Natural killer cell treated with Interleukin-12 subunit alpha and Interleukin-12 subunit beta and Interleukin-15 and Interleukin-18, amount 100 ng/mL, for 72 hours (primary cell): ENCODE measurements at regions not wholly inside any gene's neighbourhood (a gene's known extent, or its start where the extent isn't known, plus 50 kb on each side); places are given as distances from the start of the nearest gene placed in this dataset.

Experiments used
- ATAC-seq, 2 donors: fragments of 150-1000 bp; cut with Tn5 transposase in 1 of 2; sonication (Bioruptor Pico), chemical (Tn5 transposase) in 1 of 2; 2 replicates each; pipeline ENCODE4 v1.10.0; 2021
- DNase-seq: peaks from one replicate; pipeline ENCODE4 v3.0.0; 2022; ENCODE audit warnings: low spot score
- H3K27ac Mint-ChIP-seq, 2 donors: 1 replicate in 1 of 2; 2 replicates in 1 of 2; pipeline ENCODE4 v1.8.0; 2022; ENCODE audit warnings: mixed read lengths in 2 of 2, mild to moderate bottlenecking in 1 of 2, moderate library complexity in 1 of 2
- H3K27me3 Mint-ChIP-seq, 2 donors: 1 replicate in 1 of 2; 2 replicates in 1 of 2; pipeline ENCODE4 v1.8.0; 2022; ENCODE audit warnings: mixed read lengths in 2 of 2
- H3K36me3 Mint-ChIP-seq: one replicate; pipeline ENCODE4 v1.8.0; 2022; ENCODE audit warnings: mixed read lengths
- H3K4me1 Mint-ChIP-seq, 2 donors: 1 replicate in 1 of 2; 2 replicates in 1 of 2; pipeline ENCODE4 v1.8.0; 2022; ENCODE audit warnings: low read depth in 2 of 2, mixed read lengths in 2 of 2, mild to moderate bottlenecking in 1 of 2
- H3K4me3 Mint-ChIP-seq: one replicate; pipeline ENCODE4 v1.8.0; 2022; ENCODE audit warnings: mixed read lengths
- H3K9me3 Mint-ChIP-seq: 2 replicates; pipeline ENCODE4 v1.8.0; 2022; ENCODE audit warnings: mixed read lengths

DNA sequence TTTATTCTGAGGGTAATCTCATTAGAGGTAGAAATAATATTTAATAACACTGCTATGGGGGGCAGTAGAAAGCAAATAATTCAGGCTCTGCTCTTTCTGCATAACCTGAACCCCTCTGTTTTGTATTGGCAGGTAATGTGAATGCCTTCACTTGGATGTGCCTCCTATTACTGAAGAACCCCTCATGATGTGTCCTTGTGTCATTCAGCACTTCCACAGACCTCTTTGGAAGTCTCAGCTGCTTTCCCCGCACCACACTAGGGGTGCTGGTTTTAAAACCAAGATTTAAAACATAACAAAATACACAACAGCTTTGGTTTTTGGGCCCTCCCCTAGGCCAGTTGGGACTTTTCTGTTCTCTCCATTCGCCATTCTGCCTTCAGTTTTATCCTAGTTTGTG lies 281.7 kb upstream of the MC4R start:
- ATAC-seq (no peak), DNase-seq (no peak)
- peaks cover 12% of the 10 kb centered on the region for H3K9me3 Mint-ChIP-seq
- H3K4me3 Mint-ChIP-seq = no peak overlapping the region
- no peaks in the 10 kb centered on the region for H3K4me1 Mint-ChIP-seq
- no peaks in the 10 kb centered on the region for H3K36me3 Mint-ChIP-seq
- no peaks in the 10 kb centered on the region for H3K27me3 Mint-ChIP-seq
- H3K27ac Mint-ChIP-seq = no peak overlapping the region

DNA sequence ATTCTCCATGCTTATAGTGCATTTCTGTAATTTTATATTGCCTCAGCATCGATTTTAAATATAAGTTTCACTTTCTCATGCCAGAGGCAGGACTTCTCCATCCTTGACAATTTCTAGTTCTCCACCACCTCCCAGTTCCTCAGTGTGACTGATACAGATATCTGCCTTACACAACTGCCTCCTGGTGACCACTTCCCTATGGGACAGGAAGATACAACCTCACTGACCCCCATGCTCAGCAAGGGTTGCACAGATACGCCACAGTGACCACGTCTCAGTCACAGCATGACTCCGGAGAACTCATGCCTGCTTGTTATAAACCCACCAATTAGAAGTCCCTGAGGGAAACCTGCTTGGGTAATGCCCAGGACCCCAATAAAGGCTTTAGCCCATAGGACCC lies 284.0 kb upstream of the MC4R start:
- peaks cover 15% of the 10 kb centered on the region for H3K9me3 Mint-ChIP-seq
- DNase-seq (no peak), ATAC-seq (peak in 1 of 2 donors; percentile 46)
- no peak overlapping the region for H3K27ac Mint-ChIP-seq
- no peaks in the 10 kb centered on the region for H3K27me3 Mint-ChIP-seq
- H3K4me1 Mint-ChIP-seq = no peaks in the 10 kb centered on the region
- no peaks in the 10 kb centered on the region for H3K36me3 Mint-ChIP-seq
- H3K4me3 Mint-ChIP-seq = no peak overlapping the region

DNA sequence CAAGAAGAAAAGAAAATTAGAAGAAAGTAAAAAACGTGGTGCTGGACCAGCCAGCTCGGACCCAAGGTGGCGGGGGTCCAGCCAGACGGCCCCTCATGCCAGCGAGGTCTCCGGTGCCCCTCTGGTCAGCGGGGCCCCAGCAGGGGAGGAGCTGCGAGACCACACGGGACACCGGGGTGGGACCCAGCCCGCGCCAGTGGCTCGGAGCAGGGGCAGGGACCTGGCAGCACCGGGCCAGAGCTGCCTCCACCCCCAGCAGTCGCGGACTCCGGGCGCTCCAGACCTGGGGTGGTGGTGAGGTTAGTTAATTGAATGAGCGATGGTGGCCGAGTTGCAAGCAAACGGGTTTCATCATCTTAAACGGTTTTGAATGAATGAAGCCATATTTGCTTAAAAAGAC lies 289.9 kb upstream of the MC4R start:
- H3K27ac Mint-ChIP-seq = no peak overlapping the region
- no peaks in the 10 kb centered on the region for H3K36me3 Mint-ChIP-seq
- H3K9me3 Mint-ChIP-seq = peaks cover 14% of the 10 kb centered on the region
- no peak overlapping the region for H3K4me3 Mint-ChIP-seq
- DNase-seq (no peak), ATAC-seq (no peak)
- H3K4me1 Mint-ChIP-seq = no peaks in the 10 kb centered on the region
- no peaks in the 10 kb centered on the region for H3K27me3 Mint-ChIP-seq

DNA sequence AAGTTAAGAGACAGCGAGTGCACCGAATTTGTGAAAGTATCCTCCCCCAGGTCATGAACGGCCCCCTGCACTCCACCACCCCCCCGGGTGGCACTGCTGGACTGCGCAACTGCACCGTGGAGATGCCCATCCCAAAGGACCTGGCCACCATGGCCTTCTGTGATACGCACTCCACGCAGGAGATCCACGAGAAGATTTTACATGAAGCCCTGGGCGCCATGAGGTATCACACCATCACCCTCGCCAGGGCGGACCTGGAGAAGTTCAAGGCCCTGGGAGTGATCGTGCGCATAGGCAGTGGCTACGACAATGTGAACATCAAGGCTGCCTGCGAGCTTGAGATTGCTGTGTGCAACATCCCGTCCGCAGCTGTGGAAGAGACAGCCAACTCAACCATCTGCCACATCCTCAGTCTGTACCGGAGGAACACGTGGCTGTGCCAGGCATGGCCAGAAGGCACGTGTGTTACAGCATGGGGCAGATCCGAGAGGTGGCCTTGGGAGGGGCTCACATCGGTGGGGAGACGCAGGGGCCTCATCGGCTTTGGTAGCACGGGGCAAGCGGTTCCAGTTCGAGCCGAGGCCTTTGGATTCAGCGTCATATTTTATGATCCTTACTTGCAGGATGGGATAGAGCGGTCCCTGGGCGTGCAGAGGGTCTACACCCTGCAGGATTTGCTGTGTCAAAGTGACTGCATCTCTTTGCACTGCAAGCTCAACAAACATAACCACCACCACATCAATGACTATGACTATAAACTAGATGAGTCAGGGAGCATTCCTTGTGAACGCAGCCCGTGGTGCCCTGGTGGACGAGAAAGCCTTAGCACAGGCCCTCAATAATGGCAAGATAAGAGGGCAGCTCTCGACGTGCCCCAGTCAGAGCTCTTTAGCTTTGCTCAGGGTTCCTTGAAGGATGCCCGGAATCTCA lies 290.8 kb upstream of the MC4R start:
- no peaks in the 10 kb centered on the region for H3K36me3 Mint-ChIP-seq
- peaks cover 14% of the 10 kb centered on the region for H3K9me3 Mint-ChIP-seq
- no peak overlapping the region for H3K4me3 Mint-ChIP-seq
- no peaks in the 10 kb centered on the region for H3K27me3 Mint-ChIP-seq
- H3K4me1 Mint-ChIP-seq = no peaks in the 10 kb centered on the region
- no peak overlapping the region for H3K27ac Mint-ChIP-seq
- no peak for ATAC-seq
- no peak for DNase-seq

DNA sequence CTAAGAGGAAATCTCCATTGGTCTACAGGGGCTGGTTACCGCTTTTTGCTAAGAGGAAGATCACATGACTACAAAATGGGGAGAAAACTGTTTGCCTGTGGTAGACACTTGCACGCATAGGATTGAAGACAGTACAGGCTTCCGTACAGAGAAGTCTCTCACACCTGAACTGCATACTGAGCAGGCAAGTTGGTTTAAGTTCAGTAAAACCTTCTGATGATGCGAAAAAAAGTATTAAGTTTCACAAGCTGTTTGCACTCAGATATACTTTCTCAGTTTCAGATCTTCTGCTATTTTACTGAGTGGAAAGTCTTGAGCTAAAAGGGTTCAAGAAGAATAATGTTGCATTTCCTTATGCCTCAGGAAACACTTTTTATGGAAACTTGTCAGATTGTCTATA lies 292.2 kb upstream of the MC4R start:
- no peak for ATAC-seq
- no peak for DNase-seq
- Mint-ChIP-seq H3K36me3 (no peaks in the 10 kb centered on the region), H3K27ac (no peak overlapping the region), H3K9me3 (peaks cover 9% of the 10 kb centered on the region), H3K4me1 (no peaks in the 10 kb centered on the region), H3K27me3 (no peaks in the 10 kb centered on the region), H3K4me3 (no peak overlapping the region)

DNA sequence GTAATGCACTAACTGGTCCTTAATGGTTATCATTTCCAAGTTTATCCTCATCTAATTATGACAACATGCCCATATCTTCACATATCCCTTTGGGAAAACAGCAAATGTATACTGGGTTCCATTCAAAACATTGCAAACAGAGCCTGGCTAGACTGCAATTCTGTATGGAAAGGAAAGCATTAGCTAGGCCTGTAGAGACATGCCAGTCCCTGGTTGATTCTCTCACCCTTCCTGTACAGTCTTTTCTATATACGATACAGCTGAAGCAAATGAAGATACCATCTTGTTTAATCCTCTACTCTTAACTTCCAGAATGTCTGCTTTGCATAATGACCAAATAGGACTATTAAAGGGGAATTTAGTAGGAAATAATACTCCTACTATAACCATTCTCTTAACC lies 294.4 kb upstream of the MC4R start:
- Mint-ChIP-seq H3K4me1 (no peaks in the 10 kb centered on the region), H3K9me3 (peaks cover 7% of the 10 kb centered on the region), H3K36me3 (no peaks in the 10 kb centered on the region), H3K27me3 (no peaks in the 10 kb centered on the region), H3K4me3 (no peak overlapping the region), H3K27ac (no peak overlapping the region)
- DNase-seq (no peak), ATAC-seq (no peak)

DNA sequence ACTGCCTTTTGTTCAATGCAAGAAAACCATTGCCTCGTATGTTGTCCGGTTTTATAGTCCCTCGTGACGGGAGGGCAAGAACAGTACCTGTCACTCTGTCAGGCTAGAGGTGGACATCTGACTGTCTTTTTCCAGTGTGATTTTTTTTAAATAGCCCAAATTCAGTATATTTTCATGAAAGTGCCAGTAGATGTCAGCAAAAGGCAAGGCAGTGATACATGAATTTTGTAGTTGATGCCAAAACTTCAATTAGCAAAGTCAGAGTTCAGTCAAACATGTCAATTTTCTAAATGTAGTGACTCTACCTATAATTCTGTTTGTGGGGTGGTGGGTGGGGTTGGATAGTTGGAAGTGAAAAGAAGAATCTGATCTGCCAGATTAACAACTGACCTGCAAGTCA lies 296.0 kb upstream of the MC4R start:
- DNase-seq (no peak), ATAC-seq (no peak)
- H3K4me1 Mint-ChIP-seq = no peaks in the 10 kb centered on the region
- H3K27me3 Mint-ChIP-seq = no peaks in the 10 kb centered on the region
- no peak overlapping the region for H3K27ac Mint-ChIP-seq
- no peak overlapping the region for H3K4me3 Mint-ChIP-seq
- H3K36me3 Mint-ChIP-seq = no peaks in the 10 kb centered on the region
- peaks cover 7% of the 10 kb centered on the region for H3K9me3 Mint-ChIP-seq

DNA sequence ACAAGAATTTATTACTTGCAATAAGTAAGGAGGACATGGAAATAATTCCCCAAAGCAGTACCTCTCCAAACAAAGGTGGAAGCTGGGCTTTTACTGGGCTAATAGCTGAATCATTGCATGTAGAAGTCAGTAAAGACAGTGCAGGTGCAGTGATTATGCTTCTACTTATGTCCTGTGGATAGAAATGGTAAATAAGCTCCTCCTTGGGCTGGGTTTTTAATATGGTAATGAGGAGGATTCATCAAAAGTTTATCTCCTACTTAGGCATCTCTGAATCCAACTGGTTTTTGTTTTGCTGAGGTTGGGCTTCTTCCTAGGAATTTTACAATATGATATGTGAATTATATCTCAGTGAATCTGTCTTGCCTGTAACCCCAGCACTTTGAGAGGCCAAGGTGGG lies 297.4 kb upstream of the MC4R start:
- DNase-seq (no peak), ATAC-seq (no peak)
- Mint-ChIP-seq H3K36me3 (no peaks in the 10 kb centered on the region), H3K27me3 (no peaks in the 10 kb centered on the region), H3K27ac (no peak overlapping the region), H3K9me3 (no peaks in the 10 kb centered on the region), H3K4me3 (no peak overlapping the region), H3K4me1 (no peaks in the 10 kb centered on the region)

DNA sequence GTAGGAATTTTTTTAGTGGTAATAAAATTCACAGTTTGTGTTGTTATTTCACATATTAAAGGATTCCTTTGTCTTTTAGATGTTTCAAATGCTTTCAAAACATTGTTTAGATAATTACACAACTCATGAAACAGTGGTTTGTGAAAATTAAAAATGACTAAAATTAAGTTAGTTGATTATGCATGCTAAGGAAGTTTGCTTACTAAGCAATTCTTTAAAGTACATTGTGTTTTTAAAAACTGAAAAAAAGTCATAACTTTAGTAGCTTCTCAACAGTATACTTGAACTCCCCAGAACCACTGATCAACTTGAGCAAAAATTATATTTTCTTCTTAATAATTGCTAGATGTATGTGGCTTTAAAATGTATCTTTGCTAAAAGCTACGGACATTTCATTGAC lies 298.4 kb upstream of the MC4R start:
- H3K27ac Mint-ChIP-seq = no peak overlapping the region
- peaks cover 3% of the 10 kb centered on the region for H3K9me3 Mint-ChIP-seq
- no peaks in the 10 kb centered on the region for H3K27me3 Mint-ChIP-seq
- H3K36me3 Mint-ChIP-seq = no peaks in the 10 kb centered on the region
- DNase-seq (no peak), ATAC-seq (no peak)
- no peak overlapping the region for H3K4me3 Mint-ChIP-seq
- no peaks in the 10 kb centered on the region for H3K4me1 Mint-ChIP-seq

DNA sequence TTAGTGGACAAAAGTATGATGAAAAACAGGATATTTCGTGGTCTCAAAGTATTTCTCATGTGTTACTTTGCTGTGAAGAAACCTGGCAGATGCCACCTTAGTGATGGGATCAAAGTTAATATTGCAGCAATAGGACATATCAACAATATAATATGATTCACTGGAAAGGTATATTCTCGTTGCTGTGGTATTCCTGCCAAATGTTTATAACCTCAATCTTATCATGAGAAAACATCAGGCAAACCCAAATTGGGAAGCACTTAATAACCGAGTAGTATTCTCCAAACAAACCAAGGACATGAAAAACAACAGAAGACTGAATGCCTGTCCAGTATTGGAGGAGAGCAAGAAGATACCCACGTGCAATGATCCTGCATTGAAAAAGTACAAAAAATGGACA lies 302.6 kb upstream of the MC4R start:
- H3K4me3 Mint-ChIP-seq = no peak overlapping the region
- no peaks in the 10 kb centered on the region for H3K4me1 Mint-ChIP-seq
- H3K27ac Mint-ChIP-seq = no peak overlapping the region
- no peak for ATAC-seq
- H3K27me3 Mint-ChIP-seq = no peaks in the 10 kb centered on the region
- H3K36me3 Mint-ChIP-seq = no peaks in the 10 kb centered on the region
- peaks cover 3% of the 10 kb centered on the region for H3K9me3 Mint-ChIP-seq
- DNase-seq = no peak

DNA sequence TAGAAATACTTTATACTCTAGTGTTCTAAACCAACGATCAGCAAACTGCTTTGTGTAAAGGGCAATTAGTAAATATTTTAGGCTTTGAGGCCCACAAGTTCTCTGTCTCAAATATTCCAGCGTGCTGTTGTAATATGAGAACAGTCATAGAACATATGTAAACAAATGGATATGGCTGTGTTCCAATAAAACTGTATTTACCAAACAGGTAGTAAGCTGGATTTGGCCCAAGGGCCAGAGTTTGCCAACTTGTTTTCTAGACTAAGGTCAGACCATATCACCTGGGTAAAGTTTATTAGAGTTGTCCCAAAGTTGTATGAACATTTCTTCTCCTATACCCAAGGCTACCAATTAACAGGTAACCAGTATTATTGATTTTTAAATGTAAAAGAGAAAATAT lies 303.2 kb upstream of the MC4R start:
- H3K4me3 Mint-ChIP-seq = no peak overlapping the region
- ATAC-seq (no peak), DNase-seq (no peak)
- H3K9me3 Mint-ChIP-seq = peaks cover 3% of the 10 kb centered on the region
- H3K27me3 Mint-ChIP-seq = no peaks in the 10 kb centered on the region
- H3K4me1 Mint-ChIP-seq = no peaks in the 10 kb centered on the region
- no peak overlapping the region for H3K27ac Mint-ChIP-seq
- H3K36me3 Mint-ChIP-seq = no peaks in the 10 kb centered on the region

DNA sequence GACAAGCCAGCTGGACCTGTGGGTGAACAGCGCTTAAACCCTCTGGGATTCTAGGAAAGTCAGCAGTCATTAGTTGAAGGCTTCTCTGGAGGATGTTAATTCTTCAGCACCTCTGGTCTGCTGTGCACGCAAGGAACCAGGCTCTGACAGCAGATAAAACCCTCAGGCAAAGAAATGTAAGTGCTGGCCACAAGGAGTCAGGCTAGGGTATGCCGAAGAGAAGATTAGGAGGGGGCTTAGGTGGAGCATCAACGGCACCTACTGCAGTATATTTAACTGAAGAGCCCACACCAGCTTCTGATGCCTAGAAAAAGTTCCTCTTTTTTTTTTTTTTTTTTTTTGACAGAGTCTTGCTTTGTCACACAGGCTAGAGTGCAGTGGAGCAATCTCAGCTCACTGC lies 304.2 kb upstream of the MC4R start:
- no peaks in the 10 kb centered on the region for H3K4me1 Mint-ChIP-seq
- no peaks in the 10 kb centered on the region for H3K36me3 Mint-ChIP-seq
- H3K4me3 Mint-ChIP-seq = no peak overlapping the region
- peaks cover 3% of the 10 kb centered on the region for H3K9me3 Mint-ChIP-seq
- no peak overlapping the region for H3K27ac Mint-ChIP-seq
- no peaks in the 10 kb centered on the region for H3K27me3 Mint-ChIP-seq
- DNase-seq = no peak
- ATAC-seq = no peak

DNA sequence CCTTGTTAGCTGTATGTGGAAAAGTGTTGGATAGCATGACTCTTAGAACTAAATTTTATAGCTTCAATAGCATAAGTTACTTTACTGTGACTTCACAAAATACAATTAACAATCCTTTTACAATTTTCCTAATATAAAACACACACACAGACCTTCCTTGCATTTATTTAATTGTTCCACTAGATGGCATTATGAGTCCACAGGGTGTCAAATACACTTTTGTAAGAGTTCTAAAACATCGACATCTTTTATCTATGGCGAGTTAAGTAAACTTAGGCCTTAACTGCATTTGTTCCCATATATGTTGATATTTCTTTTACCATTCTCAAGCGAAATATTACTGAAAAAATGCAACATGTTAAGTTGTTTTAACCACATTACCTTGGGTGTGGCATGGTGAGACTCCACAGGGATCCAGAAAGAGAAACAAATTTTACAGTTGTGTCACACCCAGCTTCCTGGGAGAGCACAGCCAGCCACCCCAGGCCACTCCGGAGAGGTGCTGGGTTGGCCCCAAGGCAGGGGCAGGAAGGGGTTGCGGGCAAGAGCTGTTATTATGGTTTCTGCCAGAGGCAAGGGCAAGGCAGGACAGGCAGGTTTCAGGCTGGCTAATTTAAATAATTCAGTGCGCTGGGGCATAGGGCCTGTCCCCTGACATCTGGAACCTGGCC lies 312.4 kb upstream of the MC4R start:
- H3K9me3 Mint-ChIP-seq = peaks cover 6% of the 10 kb centered on the region
- ATAC-seq (no peak), DNase-seq (no peak)
- no peaks in the 10 kb centered on the region for H3K36me3 Mint-ChIP-seq
- no peaks in the 10 kb centered on the region for H3K27me3 Mint-ChIP-seq
- no peak overlapping the region for H3K4me3 Mint-ChIP-seq
- H3K27ac Mint-ChIP-seq = no peak overlapping the region
- H3K4me1 Mint-ChIP-seq = no peaks in the 10 kb centered on the region

DNA sequence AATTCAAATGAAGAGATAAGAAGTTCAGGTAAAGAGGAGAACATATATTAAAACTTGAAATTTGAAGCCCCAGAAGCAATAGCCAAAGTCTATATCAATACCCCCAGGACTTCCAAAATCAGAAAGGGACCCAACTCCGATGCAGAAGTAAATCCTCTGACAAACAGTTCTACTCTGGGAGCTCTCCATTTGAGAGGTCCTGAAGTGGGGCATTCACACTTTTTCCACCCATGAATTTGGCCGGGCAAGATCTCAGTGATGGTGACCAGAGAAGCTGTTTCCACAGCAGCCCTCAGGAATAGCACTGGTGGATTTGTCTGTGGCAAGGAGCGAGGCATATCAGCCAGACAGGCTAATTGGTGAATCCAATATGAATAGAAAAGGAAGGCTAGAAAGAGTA lies 313.6 kb upstream of the MC4R start:
- DNase-seq = no peak
- Mint-ChIP-seq H3K9me3 (peaks cover 6% of the 10 kb centered on the region), H3K36me3 (no peaks in the 10 kb centered on the region), H3K4me1 (no peaks in the 10 kb centered on the region), H3K4me3 (no peak overlapping the region), H3K27me3 (no peaks in the 10 kb centered on the region), H3K27ac (no peak overlapping the region)
- no peak for ATAC-seq
